ENCODE measurements at regions not wholly inside any gene's neighbourhood (a gene's known extent, or its start where the extent isn't known, plus 50 kb on each side); places are given as distances from the start of the nearest gene placed in this dataset.

GRCh38 chr18:77522051-77522675 lies 272.5 kb downstream of the GALR1 start:
- DNase-seq (ENCODE audit: low spot score), result no peak

- no peak for DNase-seq (ENCODE audit: low spot score)
Observed at GRCh38 chr18:77524909-77525308, 275.3 kb downstream of the GALR1 start.

- DNase-seq (ENCODE audit: low spot score), result no peak
Observed at GRCh38 chr18:77526962-77527361, 277.3 kb downstream of the GALR1 start.

- no peak for DNase-seq (ENCODE audit: low spot score)
Observed at GRCh38 chr18:77528872-77529271, 279.2 kb downstream of the GALR1 start.

- no peak for DNase-seq (ENCODE audit: low spot score)
Observed at GRCh38 chr18:77529492-77530176, 280.0 kb downstream of the GALR1 start.

GRCh38 chr18:77530732-77531131 lies 281.1 kb downstream of the GALR1 start:
- DNase-seq (ENCODE audit: low spot score), result no peak

- DNase-seq (ENCODE audit: low spot score), result no peak
Observed at GRCh38 chr18:77539860-77540259, 290.2 kb downstream of the GALR1 start.

- no peak for DNase-seq (ENCODE audit: low spot score)
Observed at GRCh38 chr18:77544792-77545191, 295.1 kb downstream of the GALR1 start.

GRCh38 chr18:77547757-77548156 lies 298.1 kb downstream of the GALR1 start:
- no peak for DNase-seq (ENCODE audit: low spot score)

- no peak for DNase-seq (ENCODE audit: low spot score)
Observed at GRCh38 chr18:77548790-77549420, 299.3 kb downstream of the GALR1 start.

- no peak for DNase-seq (ENCODE audit: low spot score)
Observed at GRCh38 chr18:77550625-77551024, 301.0 kb downstream of the GALR1 start.

GRCh38 chr18:77551055-77551454 lies 301.4 kb downstream of the GALR1 start:
- DNase-seq (ENCODE audit: low spot score), result no peak

- DNase-seq (ENCODE audit: low spot score), result no peak
Observed at GRCh38 chr18:77552945-77553344, 303.3 kb downstream of the GALR1 start.

GRCh38 chr18:77554061-77554460 lies 304.4 kb downstream of the GALR1 start:
- DNase-seq (ENCODE audit: low spot score), result no peak

GRCh38 chr18:77557046-77557587 lies 307.5 kb downstream of the GALR1 start:
- DNase-seq (ENCODE audit: low spot score), result no peak

- DNase-seq (ENCODE audit: low spot score), result no peak
Observed at GRCh38 chr18:77559274-77559910, 309.7 kb downstream of the GALR1 start.

GRCh38 chr18:77560341-77560992 lies 310.8 kb downstream of the GALR1 start:
- DNase-seq (ENCODE audit: low spot score), result peak; percentile 4

- DNase-seq (ENCODE audit: low spot score), result no peak
Observed at GRCh38 chr18:77566604-77567003, 317.0 kb downstream of the GALR1 start.

- no peak for DNase-seq (ENCODE audit: low spot score)
Observed at GRCh38 chr18:77567205-77567604, 317.6 kb downstream of the GALR1 start.

- DNase-seq (ENCODE audit: low spot score), result no peak
Observed at GRCh38 chr18:77571743-77572142, 322.1 kb downstream of the GALR1 start.

- no peak for DNase-seq (ENCODE audit: low spot score)
Observed at GRCh38 chr18:77572537-77572936, 322.9 kb downstream of the GALR1 start.

- no peak for DNase-seq (ENCODE audit: low spot score)
Observed at GRCh38 chr18:77573571-77573970, 323.9 kb downstream of the GALR1 start.

Data from activated CD4-positive, alpha-beta T cell treated with anti-CD3 and anti-CD28 coated beads, Interleukin-2, Interleukin-4, amounts not matched to agents 100 ng/mL and 50 ng/mL, durations not matched to agents 16 hours and 8 hours (primary cell).